Trophoblast cell (in vitro differentiated cells and primary cell): ENCODE measurements at regions not wholly inside any gene's neighbourhood (a gene's known extent, or its start where the extent isn't known, plus 50 kb on each side); places are given as distances from the start of the nearest gene placed in this dataset.
A peak's percentile ranks its signal among the peaks of the same experiment; 100 is the strongest.

ENCODE experiments used
- DNase-seq, 2 donors: peaks; one replicate each; pipeline ENCODE4 v3.0.0-alpha.2; 2016
- H2AFZ ChIP-seq: 2 replicates; pipeline ENCODE4 v1.6.1; 2013; ENCODE audit warnings: low read length, moderate library complexity, mild to moderate bottlenecking; ENCODE audit not compliant: insufficient read depth, poor library complexity
- H2AK5ac ChIP-seq: 2 replicates; pipeline ENCODE4 v1.6.1; 2013; ENCODE audit warnings: mild to moderate bottlenecking, low read length
- H2BK120ac ChIP-seq: 2 replicates; pipeline ENCODE4 v1.6.1; 2013; ENCODE audit warnings: low read length, mild to moderate bottlenecking, moderate library complexity; ENCODE audit not compliant: insufficient read depth, poor library complexity
- H2BK12ac ChIP-seq: 2 replicates; pipeline ENCODE4 v1.6.1; 2013; ENCODE audit warnings: mild to moderate bottlenecking, low read length, moderate library complexity
- H2BK5ac ChIP-seq: 2 replicates; pipeline ENCODE4 v1.6.1; 2013; ENCODE audit warnings: low read length, low read depth, moderate library complexity, mild to moderate bottlenecking; ENCODE audit not compliant: poor library complexity
- H3K14ac ChIP-seq: 2 replicates; pipeline ENCODE4 v1.6.1; 2013; ENCODE audit warnings: mild to moderate bottlenecking, low read length
- H3K18ac ChIP-seq: 2 replicates; pipeline ENCODE4 v1.6.1; 2013; ENCODE audit warnings: mild to moderate bottlenecking, low read length
- H3K23ac ChIP-seq: 2 replicates; pipeline ENCODE4 v1.6.1; 2013; ENCODE audit warnings: low read length
- H3K27ac ChIP-seq: 2 replicates; pipeline ENCODE4 v1.5.1; 2013; ENCODE audit warnings: low read depth, mild to moderate bottlenecking, inconsistent platforms, low read length, moderate library complexity
- H3K27me3 ChIP-seq: 2 replicates; pipeline ENCODE4 v1.6.1; 2013; ENCODE audit warnings: inconsistent platforms, mild to moderate bottlenecking, low read length, moderate library complexity; ENCODE audit not compliant: insufficient read depth
- H3K36me3 ChIP-seq, 2 experiments: 1 replicate in 1 of 2; 2 replicates in 1 of 2; pipeline ENCODE4 v1.6.1; 2013; ENCODE audit warnings: low read length in 2 of 2, mild to moderate bottlenecking in 2 of 2, moderate library complexity in 1 of 2; ENCODE audit not compliant: insufficient read depth in 2 of 2, control insufficient read depth in 1 of 2
- H3K4ac ChIP-seq: 2 replicates; pipeline ENCODE4 v1.6.1; 2013; ENCODE audit warnings: low read depth, mild to moderate bottlenecking, low read length, moderate library complexity
- H3K4me1 ChIP-seq, 2 experiments: 1 replicate in 1 of 2; 2 replicates in 1 of 2; pipeline ENCODE4 v1.6.1; 2013; ENCODE audit warnings: low read length in 2 of 2, mild to moderate bottlenecking in 2 of 2, moderate library complexity in 1 of 2; ENCODE audit not compliant: insufficient read depth in 2 of 2, control insufficient read depth in 1 of 2
- H3K4me2 ChIP-seq: 2 replicates; pipeline ENCODE4 v1.6.1; 2013; ENCODE audit warnings: inconsistent platforms, mild to moderate bottlenecking, low read length, moderate library complexity
- H3K4me3 ChIP-seq: 2 replicates; pipeline ENCODE4 v1.5.1; 2013; ENCODE audit warnings: mild to moderate bottlenecking, low read depth, low read length, inconsistent platforms
- H3K79me1 ChIP-seq: one replicate; pipeline ENCODE4 v1.6.1; 2013; ENCODE audit warnings: low read length
- H3K79me2 ChIP-seq: 2 replicates; pipeline ENCODE4 v1.6.1; 2013; ENCODE audit warnings: low read length, mild to moderate bottlenecking; ENCODE audit not compliant: control insufficient read depth, insufficient read depth, poor library complexity
- H3K9ac ChIP-seq: 2 replicates; pipeline ENCODE4 v1.6.1; 2013; ENCODE audit warnings: mild to moderate bottlenecking, low read length
- H3K9me3 ChIP-seq: 2 replicates; pipeline ENCODE4 v1.6.1; 2013; ENCODE audit warnings: low read depth, mild to moderate bottlenecking, control low read depth, inconsistent platforms, low read length; ENCODE audit not compliant: insufficient read depth
- H4K12ac ChIP-seq: 2 replicates; pipeline ENCODE4 v1.6.1; 2013; ENCODE audit warnings: low read depth, mild to moderate bottlenecking, low read length, moderate library complexity
- H4K8ac ChIP-seq: 2 replicates; pipeline ENCODE4 v1.6.1; 2013; ENCODE audit warnings: low read depth, mild to moderate bottlenecking, low read length, moderate library complexity
- H4K91ac ChIP-seq: one replicate; pipeline ENCODE4 v1.6.1; 2013; ENCODE audit warnings: low read depth, mild to moderate bottlenecking, low read length, moderate library complexity
- WGBS: extraction: QIAGEN DNeasy Blood & Tissue Kit; methylation state at CpG from one replicate; pipeline ENCODE4 v1.1.7; 2013; ENCODE audit warnings: missing lambda C conversion rate; ENCODE audit not compliant: insufficient read length, insufficient coverage; ENCODE audit errors: extremely low coverage; 5-methylcytosine and 5-hydroxymethylcytosine counted together

GRCh38 chr2:173652767-173653431 is 298.2 kb downstream of the CDCA7 start:
- Histone ChIP-seq H3K4me3 (no peak overlapping the region), H3K27me3 (no peaks in the 10 kb centered on the region), H3K14ac (no peak overlapping the region), H3K4me1 (peaks cover 9 to 14% of the 10 kb centered on the region in 2 experiments), H2BK5ac (no peak overlapping the region), H3K79me2 (no peaks in the 10 kb centered on the region), H3K79me1 (peaks cover 10% of the 10 kb centered on the region), H2AK5ac (no peak overlapping the region), H4K12ac (no peak overlapping the region), H3K4me2 (no peak overlapping the region), H2BK12ac (no peak overlapping the region), H3K9ac (no peak overlapping the region), H3K36me3 (no peaks in the 10 kb centered on the region), H3K18ac (no peak overlapping the region), H4K91ac (no peak overlapping the region), H3K23ac (no peak overlapping the region), H4K8ac (no peak overlapping the region), H3K27ac (peak overlapping the region; percentile 53), H2BK120ac (no peak overlapping the region), H3K9me3 (no peaks in the 10 kb centered on the region), H2AFZ (no peak overlapping the region), H3K4ac (no peak overlapping the region)
- WGBS = no CpG with 5 or more reads among the region's 10 CpGs
- peak; percentile 81 to 95 for DNase-seq

DNA sequence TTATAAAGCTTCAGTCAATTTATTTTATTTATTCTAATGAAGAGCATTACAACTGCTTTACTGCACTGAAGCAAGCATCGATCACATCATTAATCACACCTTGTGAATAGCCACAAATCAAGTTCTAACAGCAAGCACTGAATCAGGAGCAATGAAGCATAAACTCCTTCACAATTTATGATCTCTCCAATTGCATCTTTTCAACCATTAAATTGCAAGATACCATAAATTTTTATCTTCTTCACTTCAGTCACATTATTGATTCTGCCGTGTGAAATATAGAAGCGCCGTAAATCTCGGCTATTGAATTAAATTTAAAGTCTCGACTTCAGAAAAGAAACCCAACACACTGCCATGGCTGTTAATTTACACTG is 298.7 kb downstream of the CDCA7 start:
- H2BK12ac ChIP-seq = no peak overlapping the region
- no peak overlapping the region for H4K8ac ChIP-seq
- H2AK5ac ChIP-seq = no peak overlapping the region
- no peak overlapping the region for H2BK120ac ChIP-seq
- H3K4ac ChIP-seq = no peak overlapping the region
- no peak overlapping the region for H4K91ac ChIP-seq
- no peak overlapping the region for H4K12ac ChIP-seq
- H3K4me3 ChIP-seq = no peak overlapping the region
- no peak overlapping the region for H3K27ac ChIP-seq
- peaks cover 10% of the 10 kb centered on the region for H3K79me1 ChIP-seq
- no peak overlapping the region for H3K9ac ChIP-seq
- no peaks in the 10 kb centered on the region for H3K79me2 ChIP-seq
- no peak overlapping the region for H3K14ac ChIP-seq
- WGBS = no CpG with 5 or more reads among the region's 6 CpGs
- H2AFZ ChIP-seq = no peak overlapping the region
- H3K9me3 ChIP-seq = no peaks in the 10 kb centered on the region
- DNase-seq = no peak
- H3K36me3 ChIP-seq = no peaks in the 10 kb centered on the region
- H2BK5ac ChIP-seq = no peak overlapping the region
- H3K18ac ChIP-seq = no peak overlapping the region
- peaks cover 9 to 15% of the 10 kb centered on the region in 2 experiments for H3K4me1 ChIP-seq
- H3K27me3 ChIP-seq = no peaks in the 10 kb centered on the region
- H3K4me2 ChIP-seq = no peak overlapping the region
- no peak overlapping the region for H3K23ac ChIP-seq

DNA sequence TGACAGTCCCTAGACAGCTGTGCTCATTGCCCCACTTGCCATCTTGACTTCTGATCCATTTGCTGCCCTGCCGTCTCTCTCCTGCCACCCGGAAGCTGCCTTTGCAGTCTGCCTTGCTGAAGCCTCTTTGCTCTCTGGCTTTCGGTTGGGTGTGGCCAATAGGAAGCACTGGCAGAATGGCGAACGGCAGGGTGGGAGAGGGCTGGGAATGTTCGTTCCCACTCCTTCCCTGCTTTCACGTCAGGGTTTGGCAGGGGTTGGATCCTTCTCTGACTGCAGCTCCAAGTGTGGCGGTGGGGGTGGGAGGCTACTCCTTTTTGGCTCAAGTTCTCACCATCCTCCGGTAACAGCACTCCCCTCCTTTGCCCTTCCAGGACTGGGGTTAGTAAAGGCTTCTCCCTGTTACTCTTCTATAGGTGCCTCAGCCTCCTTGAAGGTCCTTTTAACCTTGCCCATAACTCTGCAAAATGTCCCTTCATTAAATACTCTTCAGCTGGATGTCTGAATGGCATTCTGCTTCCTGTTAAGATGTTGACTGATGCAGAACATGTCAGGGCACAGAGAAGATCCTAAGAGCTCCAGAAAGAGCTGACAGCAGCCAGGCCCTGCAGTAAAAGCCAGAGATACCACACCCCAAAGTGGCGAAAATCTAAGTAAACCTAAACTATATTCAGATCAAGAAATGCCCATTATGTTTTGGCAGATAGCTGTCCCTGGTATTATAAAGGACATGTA is 299.7 kb downstream of the CDCA7 start:
- Histone ChIP-seq H4K12ac (no peak overlapping the region), H3K23ac (no peak overlapping the region), H3K9ac (no peak overlapping the region), H4K8ac (no peak overlapping the region), H3K4me2 (no peak overlapping the region), H3K14ac (peak overlapping the region; percentile 8), H2BK12ac (peak overlapping the region; percentile 26), H3K27me3 (no peaks in the 10 kb centered on the region), H3K4me3 (no peak overlapping the region), H2AK5ac (peak overlapping the region; percentile 55), H3K4ac (no peak overlapping the region), H3K36me3 (no peaks in the 10 kb centered on the region), H2BK5ac (no peak overlapping the region), H3K4me1 (peaks cover 9 to 15% of the 10 kb centered on the region in 2 experiments), H3K9me3 (no peaks in the 10 kb centered on the region), H3K79me1 (peaks cover 10% of the 10 kb centered on the region), H4K91ac (peak overlapping the region; percentile 50), H3K79me2 (no peaks in the 10 kb centered on the region), H3K18ac (peak overlapping the region; percentile 66), H3K27ac (no peak overlapping the region), H2BK120ac (peak overlapping the region; percentile 16), H2AFZ (no peak overlapping the region)
- DNase-seq = no peak
- WGBS = no CpG with 5 or more reads among the region's 10 CpGs

DNA sequence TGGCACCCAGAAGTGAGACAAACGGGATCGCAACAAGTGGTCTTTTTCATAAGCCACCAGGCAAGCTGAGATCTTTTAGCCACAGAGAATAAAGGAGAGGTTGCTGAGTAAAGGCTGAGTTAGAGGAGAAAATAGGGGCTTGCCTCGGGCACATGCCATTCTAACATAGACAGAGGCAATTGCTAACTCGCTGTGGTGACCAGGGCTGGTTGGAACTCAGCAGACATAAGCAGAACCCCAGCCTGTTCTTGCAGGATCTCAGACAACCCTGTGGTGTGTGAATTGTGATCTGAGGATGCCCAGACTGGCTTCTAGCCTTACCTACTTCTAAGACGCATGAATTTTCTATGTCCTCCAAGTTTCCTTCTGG is 300.2 kb downstream of the CDCA7 start:
- no peak overlapping the region for H2BK120ac ChIP-seq
- H3K4ac ChIP-seq = no peak overlapping the region
- no peaks in the 10 kb centered on the region for H3K79me2 ChIP-seq
- H3K4me1 ChIP-seq = peaks cover 9 to 15% of the 10 kb centered on the region in 2 experiments
- no CpG with 5 or more reads among the region's 5 CpGs for WGBS
- no peak overlapping the region for H2BK12ac ChIP-seq
- no peak overlapping the region for H3K4me3 ChIP-seq
- peak; percentile 89 to 93 for DNase-seq
- H2AK5ac ChIP-seq = no peak overlapping the region
- H4K12ac ChIP-seq = no peak overlapping the region
- no peak overlapping the region for H3K4me2 ChIP-seq
- no peak overlapping the region for H3K27ac ChIP-seq
- H3K9me3 ChIP-seq = no peaks in the 10 kb centered on the region
- no peaks in the 10 kb centered on the region for H3K27me3 ChIP-seq
- no peak overlapping the region for H2BK5ac ChIP-seq
- H2AFZ ChIP-seq = no peak overlapping the region
- no peak overlapping the region for H4K91ac ChIP-seq
- no peak overlapping the region for H3K9ac ChIP-seq
- H3K23ac ChIP-seq = no peak overlapping the region
- peaks cover 10% of the 10 kb centered on the region for H3K79me1 ChIP-seq
- no peak overlapping the region for H3K18ac ChIP-seq
- H3K36me3 ChIP-seq = no peaks in the 10 kb centered on the region
- H4K8ac ChIP-seq = no peak overlapping the region
- H3K14ac ChIP-seq = no peak overlapping the region
